HG02884 (cell line): ENCODE measurements at regions not wholly inside any gene's neighbourhood (a gene's known extent, or its start where the extent isn't known, plus 50 kb on each side); places are given as distances from the start of the nearest gene placed in this dataset.

ENCODE experiments used
- ATAC-seq: cut with Tn5 transposase; IDR thresholded peaks from one replicate; pipeline ENCODE4 v1.9.1; 2021; ENCODE audit warnings: mild to moderate bottlenecking, moderate library complexity; ENCODE audit not compliant: unreplicated experiment

- ATAC-seq, result no peak
Observed at GRCh38 chr6:137277971-137278637, 58.9 kb upstream of the IFNGR1 start.

GRCh38 chr6:137272403-137272802, 53.2 kb upstream of the IFNGR1 start:
- no peak for ATAC-seq

DNA sequence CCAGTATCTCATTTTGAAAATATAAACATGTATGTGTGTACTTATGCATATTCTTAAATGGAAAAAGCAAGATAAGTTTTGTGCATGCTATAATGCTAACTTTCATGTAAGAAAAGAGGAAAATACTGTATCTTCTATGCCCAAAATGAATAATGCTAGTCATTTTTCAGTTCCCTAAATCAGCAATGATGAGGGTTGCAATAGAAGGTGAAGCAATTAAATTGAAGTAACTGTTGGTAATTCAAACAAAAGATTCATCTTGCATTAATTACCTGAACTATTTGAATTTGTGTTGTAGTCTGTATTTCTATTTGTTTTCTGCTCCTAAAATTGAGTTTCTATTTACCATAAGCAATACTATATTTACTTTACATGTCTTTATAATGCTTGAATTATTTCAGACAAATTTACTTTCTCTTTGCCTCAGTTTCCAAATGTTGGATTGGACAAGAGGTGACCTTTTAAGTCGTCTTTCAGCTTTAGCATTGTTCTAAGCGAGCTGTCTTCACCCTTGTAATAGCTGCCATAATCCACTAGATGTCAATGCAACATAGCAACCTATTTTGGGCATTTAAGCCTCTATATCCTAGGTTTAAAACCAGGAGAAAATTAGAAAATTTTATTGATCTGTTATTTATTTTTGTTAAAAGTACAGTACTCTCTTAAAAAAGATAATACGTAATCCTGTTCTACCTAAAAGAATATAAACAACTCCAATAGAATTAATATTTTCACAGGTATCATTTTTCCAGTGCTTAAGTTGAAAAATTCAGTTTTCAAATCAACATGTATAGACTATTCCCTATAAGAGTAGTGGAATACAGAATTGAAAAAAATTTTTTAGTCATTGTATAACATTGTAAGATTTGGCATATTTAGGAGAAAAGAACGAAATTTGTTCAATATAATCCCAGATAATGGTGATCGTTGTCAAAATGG, 52.3 kb upstream of the IFNGR1 start:
- no peak for ATAC-seq

DNA sequence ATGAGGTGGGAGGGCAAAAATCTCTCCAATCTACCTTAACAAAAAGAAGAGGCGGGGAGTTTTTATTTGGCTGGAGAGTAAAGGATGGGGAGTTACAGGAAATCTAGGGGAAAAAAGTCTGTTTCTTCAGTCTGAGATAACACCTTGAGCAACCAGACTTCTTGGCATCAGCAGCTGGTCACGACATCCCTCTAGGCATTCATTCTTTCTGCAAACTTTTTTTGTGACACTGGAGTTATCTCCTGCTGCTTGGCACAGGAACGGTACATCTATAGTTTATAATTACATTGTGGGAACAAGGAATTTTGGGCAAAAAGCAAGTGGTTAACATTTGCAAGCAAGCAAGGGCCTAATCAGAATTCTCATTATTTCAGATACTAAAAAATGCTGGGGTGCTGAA, 50.6 kb upstream of the IFNGR1 start:
- ATAC-seq, result no peak

- no peak for ATAC-seq
Observed at GRCh38 chr6:137269347-137269746, 50.2 kb upstream of the IFNGR1 start.
